GM10248 (cell line): ENCODE measurements at regions not wholly inside any gene's neighbourhood (a gene's known extent, or its start where the extent isn't known, plus 50 kb on each side); places are given as distances from the start of the nearest gene placed in this dataset.

Experiments
- CTCF ChIA-PET: fragments of 300-600 bp; sonication (Branson Sonifier 250); formaldehyde crosslinking; extraction: SDS; loops from one replicate; lab custom pipeline; 2021; ENCODE audit warnings: antibody characterized with exemption; lab: Yijun Ruan, JAX
- POLR2A ChIA-PET: fragments of 350-650 bp; sonication (Branson Sonifier 250); formaldehyde crosslinking; extraction: SDS; loops from one replicate; lab custom pipeline; 2020; ENCODE audit warnings: antibody characterized with exemption; lab: Yijun Ruan, JAX
- DNase-seq: peaks from one replicate; pipeline ENCODE4 v3.0.0; 2012; ENCODE audit errors: extremely low spot score
- TF ChIP-seq, protein P1 (sequence below): IDR thresholded peaks from 2 replicates; pipeline ENCODE4 v1.5.1; 2012; ENCODE audit warnings: mild to moderate bottlenecking, low read depth; ENCODE audit errors: extremely low read depth, missing control alignments, control extremely low read depth

DNA sequence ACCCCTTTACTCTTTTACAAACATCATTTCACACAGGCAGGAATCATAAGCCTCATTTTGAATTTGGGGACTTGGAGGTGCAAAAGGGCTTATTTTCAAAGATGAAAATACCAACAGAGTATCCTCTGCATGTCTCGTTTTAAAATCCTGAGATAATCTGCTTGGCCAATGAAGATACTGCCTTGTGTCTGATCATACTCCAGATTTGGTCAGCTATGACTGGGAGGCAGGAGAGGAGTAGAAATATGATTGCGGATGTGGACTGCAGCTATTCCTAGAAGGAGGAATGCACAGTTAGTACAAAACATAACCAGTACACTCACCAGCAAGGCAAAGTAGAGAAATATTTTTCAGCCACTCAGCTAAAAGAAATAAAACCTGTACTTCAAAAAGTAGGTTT lies 342.3 kb downstream of the RPRM start:
- TF ChIP-seq, protein P1, sequence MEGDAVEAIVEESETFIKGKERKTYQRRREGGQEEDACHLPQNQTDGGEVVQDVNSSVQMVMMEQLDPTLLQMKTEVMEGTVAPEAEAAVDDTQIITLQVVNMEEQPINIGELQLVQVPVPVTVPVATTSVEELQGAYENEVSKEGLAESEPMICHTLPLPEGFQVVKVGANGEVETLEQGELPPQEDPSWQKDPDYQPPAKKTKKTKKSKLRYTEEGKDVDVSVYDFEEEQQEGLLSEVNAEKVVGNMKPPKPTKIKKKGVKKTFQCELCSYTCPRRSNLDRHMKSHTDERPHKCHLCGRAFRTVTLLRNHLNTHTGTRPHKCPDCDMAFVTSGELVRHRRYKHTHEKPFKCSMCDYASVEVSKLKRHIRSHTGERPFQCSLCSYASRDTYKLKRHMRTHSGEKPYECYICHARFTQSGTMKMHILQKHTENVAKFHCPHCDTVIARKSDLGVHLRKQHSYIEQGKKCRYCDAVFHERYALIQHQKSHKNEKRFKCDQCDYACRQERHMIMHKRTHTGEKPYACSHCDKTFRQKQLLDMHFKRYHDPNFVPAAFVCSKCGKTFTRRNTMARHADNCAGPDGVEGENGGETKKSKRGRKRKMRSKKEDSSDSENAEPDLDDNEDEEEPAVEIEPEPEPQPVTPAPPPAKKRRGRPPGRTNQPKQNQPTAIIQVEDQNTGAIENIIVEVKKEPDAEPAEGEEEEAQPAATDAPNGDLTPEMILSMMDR: no peak
- no peak for DNase-seq
- ChIA-PET CTCF (no interaction called here), POLR2A (no interaction called here)

DNA sequence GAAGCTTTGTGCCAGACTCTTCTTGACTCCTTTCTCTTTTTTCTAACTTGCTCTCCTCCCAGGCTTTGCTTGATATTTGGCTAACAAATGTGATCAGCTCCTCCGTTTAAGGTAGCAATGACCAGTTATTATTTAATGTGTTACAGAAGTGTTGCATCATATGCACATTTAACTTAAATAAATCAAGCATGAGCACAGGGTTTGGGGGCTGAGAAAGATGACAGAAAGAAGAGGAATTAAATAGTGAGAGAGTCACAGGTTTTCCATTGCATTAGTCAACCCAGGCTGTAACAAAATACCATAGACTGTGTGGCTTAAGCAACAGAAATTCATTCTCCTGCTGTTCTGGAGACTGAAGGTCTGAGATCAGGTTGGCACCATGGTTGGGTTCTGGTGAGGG lies 343.8 kb downstream of the RPRM start:
- POLR2A ChIA-PET: no interaction called here
- TF ChIP-seq, protein P1: no peak
- DNase-seq: no peak
- CTCF ChIA-PET: no interaction called here

DNA sequence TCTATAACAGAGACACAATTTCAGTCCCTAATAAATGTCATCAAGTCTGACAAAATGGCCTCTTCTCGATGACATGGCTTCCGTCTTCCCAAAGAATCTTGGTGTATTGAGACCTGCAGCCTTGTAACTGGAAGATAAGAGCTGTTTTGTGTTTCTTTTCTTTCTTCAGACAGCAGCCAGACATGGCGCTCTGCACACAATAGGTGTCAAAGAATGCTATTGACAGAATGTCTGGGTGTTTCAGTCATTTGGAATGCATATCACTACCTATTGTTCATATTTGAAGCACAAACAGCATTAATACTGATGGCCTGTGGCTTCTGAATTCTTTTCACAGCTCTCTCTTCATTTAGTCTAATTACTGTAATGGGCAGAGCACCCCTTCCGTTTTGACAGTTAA lies 344.8 kb downstream of the RPRM start:
- TF ChIP-seq, protein P1: no peak
- POLR2A ChIA-PET: no interaction called here
- no peak for DNase-seq
- CTCF ChIA-PET: no interaction called here

DNA sequence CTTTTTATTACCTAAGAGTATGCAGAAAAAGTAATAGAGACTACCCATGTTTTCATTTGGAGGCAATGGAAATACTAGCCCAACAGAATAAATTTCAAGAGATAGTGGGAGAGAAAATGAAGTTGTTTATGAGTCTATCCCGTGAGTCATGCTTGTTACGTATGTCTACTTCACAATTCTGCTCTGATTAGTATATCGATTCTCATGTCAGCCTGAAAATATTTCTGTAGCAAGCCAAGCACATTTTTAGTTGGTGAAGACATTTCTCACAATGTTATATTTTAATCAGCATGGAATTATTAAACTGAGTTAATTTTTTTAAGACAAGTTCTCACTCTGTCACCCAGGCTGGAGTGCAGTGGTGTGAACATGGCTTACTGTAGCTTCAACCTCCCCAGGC lies 346.1 kb downstream of the RPRM start:
- DNase-seq: no peak
- TF ChIP-seq, protein P1: no peak
- ChIA-PET CTCF (interaction anchor here (0.8 to 1.4 kb wide), 3 partner anchors 8 to 21 kb away, joined by 3 read pairs; no protein-coding TSS in a partner anchor), POLR2A (no interaction called here)

DNA sequence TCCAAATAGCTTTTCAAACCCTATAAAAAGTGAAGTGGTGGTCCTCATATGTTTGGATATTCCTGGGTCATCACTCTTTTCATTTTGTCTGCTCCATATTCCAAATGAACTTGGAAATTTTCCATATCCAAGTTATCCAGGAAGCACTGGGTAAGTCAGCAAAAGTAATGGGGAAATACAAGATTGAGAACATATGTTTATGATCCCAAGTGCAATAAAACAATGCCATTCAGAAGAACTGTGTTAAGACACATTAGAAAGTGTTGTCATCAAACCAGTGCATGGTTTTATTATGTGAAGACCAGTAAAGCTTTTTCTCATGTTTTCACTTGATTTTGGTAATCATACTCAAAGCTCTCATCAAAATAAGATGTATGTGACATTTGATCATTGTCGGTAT lies 363.4 kb downstream of the RPRM start:
- POLR2A ChIA-PET: no interaction called here
- TF ChIP-seq, protein P1: no peak
- DNase-seq: no peak
- CTCF ChIA-PET: interaction anchor here (1.0 kb wide), 1 partner anchor 18 kb away, joined by 3 read pairs; no protein-coding TSS in a partner anchor

DNA sequence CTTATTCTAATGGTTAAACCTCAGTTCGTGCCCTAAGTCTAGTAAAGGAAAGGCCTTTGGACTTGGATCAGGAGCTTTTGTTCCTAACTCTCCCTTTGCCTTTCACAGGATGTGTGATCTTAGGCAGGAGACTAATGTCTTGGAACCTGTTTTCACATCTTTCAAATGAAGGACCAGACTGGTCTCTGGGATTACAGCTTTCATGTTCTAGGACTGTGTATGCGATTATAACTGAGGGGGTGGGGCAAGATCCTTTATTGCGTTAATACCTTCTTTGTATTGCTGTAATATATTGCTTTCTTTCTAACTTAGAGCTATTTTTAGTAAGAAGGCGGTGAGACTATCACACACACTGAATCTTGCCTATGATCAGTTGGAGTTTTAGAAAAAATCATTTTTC lies 368.1 kb downstream of the RPRM start:
- TF ChIP-seq, protein P1: no peak
- ChIA-PET POLR2A (no interaction called here), CTCF (interaction anchor here (0.8 to 1.8 kb wide), 3 partner anchors 10 to 50 kb away, joined by 3 to 6 read pairs (median 3); no protein-coding TSS in a partner anchor)
- no peak for DNase-seq
